KMS-11 (cell line): ENCODE measurements at regions not wholly inside any gene's neighbourhood (a gene's known extent, or its start where the extent isn't known, plus 50 kb on each side); places are given as distances from the start of the nearest gene placed in this dataset.

Source experiments
- H2AFZ ChIP-seq: fragments of 200-600 bp; sonication (generic); 2 replicates; pipeline ENCODE4 v1.6.1; 2016; ENCODE audit warnings: antibody characterized with exemption, mixed run types, low read depth
- H3K27ac ChIP-seq: fragments of 200-600 bp; sonication (generic); 2 replicates; pipeline ENCODE4 v1.6.1; 2016; ENCODE audit warnings: mild to moderate bottlenecking, mixed run types
- H3K27me3 ChIP-seq: fragments of 200-600 bp; sonication (generic); 2 replicates; pipeline ENCODE4 v1.6.1; 2017; ENCODE audit warnings: mild to moderate bottlenecking, low read depth, mixed run types, moderate library complexity; ENCODE audit not compliant: insufficient read depth
- H3K36me3 ChIP-seq: fragments of 200-600 bp; sonication (generic); 2 replicates; pipeline ENCODE4 v1.6.1; 2017; ENCODE audit warnings: mild to moderate bottlenecking, mixed run types; ENCODE audit not compliant: insufficient read depth
- H3K4me1 ChIP-seq: fragments of 200-600 bp; sonication (generic); 2 replicates; pipeline ENCODE4 v1.6.1; 2016; ENCODE audit warnings: mild to moderate bottlenecking, low read depth, mixed run types; ENCODE audit not compliant: poor library complexity, severe bottlenecking
- H3K4me2 ChIP-seq: fragments of 200-600 bp; sonication (generic); 2 replicates; pipeline ENCODE4 v1.7.0; 2016; ENCODE audit warnings: mild to moderate bottlenecking, mixed run types
- H3K4me3 ChIP-seq: fragments of 200-600 bp; sonication (generic); IDR thresholded peaks from 2 replicates; pipeline ENCODE4 v1.6.1; 2017; ENCODE audit warnings: low read depth, low read length, mixed read lengths; ENCODE audit not compliant: insufficient read depth
- H3K79me2 ChIP-seq: fragments of 200-600 bp; sonication (generic); 2 replicates; pipeline ENCODE4 v1.6.1; 2016; ENCODE audit warnings: low read depth, mixed run types; ENCODE audit not compliant: insufficient read depth
- H3K9ac ChIP-seq: fragments of 200-600 bp; sonication (generic); 2 replicates; pipeline ENCODE4 v1.6.1; 2016; ENCODE audit warnings: mild to moderate bottlenecking, mixed run types
- H4K20me1 ChIP-seq: fragments of 200-600 bp; sonication (generic); 2 replicates; pipeline ENCODE4 v1.6.1; 2016; ENCODE audit warnings: mild to moderate bottlenecking, mixed run types; ENCODE audit not compliant: insufficient read depth
- TF ChIP-seq, protein P1 (sequence below): fragments of 200-600 bp; sonication (generic); conservative IDR thresholded peaks from 2 replicates; pipeline ENCODE4 v1.6.1; 2017; ENCODE audit warnings: low read depth, mild to moderate bottlenecking, antibody characterized with exemption, low read length, moderate library complexity, mixed read lengths

DNA sequence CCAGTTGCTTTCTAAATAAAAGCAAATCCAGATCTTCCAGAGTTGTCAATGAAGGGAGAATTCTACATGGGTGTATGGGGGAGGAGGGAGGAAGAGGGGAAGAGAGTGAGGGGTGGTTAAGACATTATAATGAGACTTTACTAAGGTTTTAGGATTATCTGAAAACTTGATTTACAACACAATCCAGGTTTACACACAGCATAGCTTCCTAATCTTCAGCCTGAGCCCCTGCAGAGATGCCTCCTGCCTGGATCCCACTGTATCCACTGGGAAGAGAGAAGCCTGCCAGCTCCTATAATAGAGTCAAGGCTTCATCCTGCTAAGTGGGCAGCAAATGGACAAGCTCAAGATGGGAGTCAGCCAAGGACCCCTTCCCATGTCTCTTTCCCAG is 85.6 kb upstream of the KIT start:
- Histone ChIP-seq H3K4me2 (no peak overlapping the region), H3K4me1 (peaks cover 6% of the 10 kb centered on the region), H4K20me1 (no peaks in the 10 kb centered on the region), H3K27ac (no peak overlapping the region), H3K9ac (no peak overlapping the region), H3K27me3 (peaks cover 17% of the 10 kb centered on the region; the same call in 1 of the 2 replicates), H3K36me3 (no peaks in the 10 kb centered on the region), H3K4me3 (no peak overlapping the region), H3K79me2 (no peaks in the 10 kb centered on the region), H2AFZ (no peak overlapping the region)
- TF ChIP-seq, protein P1, sequence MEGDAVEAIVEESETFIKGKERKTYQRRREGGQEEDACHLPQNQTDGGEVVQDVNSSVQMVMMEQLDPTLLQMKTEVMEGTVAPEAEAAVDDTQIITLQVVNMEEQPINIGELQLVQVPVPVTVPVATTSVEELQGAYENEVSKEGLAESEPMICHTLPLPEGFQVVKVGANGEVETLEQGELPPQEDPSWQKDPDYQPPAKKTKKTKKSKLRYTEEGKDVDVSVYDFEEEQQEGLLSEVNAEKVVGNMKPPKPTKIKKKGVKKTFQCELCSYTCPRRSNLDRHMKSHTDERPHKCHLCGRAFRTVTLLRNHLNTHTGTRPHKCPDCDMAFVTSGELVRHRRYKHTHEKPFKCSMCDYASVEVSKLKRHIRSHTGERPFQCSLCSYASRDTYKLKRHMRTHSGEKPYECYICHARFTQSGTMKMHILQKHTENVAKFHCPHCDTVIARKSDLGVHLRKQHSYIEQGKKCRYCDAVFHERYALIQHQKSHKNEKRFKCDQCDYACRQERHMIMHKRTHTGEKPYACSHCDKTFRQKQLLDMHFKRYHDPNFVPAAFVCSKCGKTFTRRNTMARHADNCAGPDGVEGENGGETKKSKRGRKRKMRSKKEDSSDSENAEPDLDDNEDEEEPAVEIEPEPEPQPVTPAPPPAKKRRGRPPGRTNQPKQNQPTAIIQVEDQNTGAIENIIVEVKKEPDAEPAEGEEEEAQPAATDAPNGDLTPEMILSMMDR: no peak

DNA sequence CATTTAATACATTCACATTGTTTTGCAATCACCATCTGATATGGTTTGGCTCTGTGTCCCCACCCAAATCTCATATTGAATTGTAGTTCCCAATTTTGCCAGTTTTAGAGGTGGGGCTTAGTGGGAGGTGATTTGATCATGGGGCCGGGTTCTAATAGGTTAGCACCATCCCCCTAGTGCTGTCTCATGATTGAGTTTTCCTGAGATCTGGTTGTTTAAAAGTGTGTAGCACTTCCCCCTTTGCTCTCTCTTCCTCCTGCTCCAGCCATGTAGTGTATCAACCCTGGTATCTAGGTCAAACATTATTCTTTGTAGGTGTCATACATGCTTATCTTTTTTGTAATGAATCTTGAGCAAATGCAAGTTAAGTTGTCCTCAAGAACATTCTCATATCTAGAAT is 83.3 kb upstream of the KIT start:
- Histone ChIP-seq H3K27ac (no peak overlapping the region), H3K4me1 (no peaks in the 10 kb centered on the region), H3K4me3 (no peak overlapping the region), H3K4me2 (no peak overlapping the region), H3K9ac (no peak overlapping the region), H4K20me1 (no peaks in the 10 kb centered on the region), H3K79me2 (no peaks in the 10 kb centered on the region), H2AFZ (no peak overlapping the region), H3K27me3 (no peaks in the 10 kb centered on the region; the same call in 1 of the 2 replicates), H3K36me3 (no peaks in the 10 kb centered on the region)
- TF ChIP-seq, protein P1: no peak

DNA sequence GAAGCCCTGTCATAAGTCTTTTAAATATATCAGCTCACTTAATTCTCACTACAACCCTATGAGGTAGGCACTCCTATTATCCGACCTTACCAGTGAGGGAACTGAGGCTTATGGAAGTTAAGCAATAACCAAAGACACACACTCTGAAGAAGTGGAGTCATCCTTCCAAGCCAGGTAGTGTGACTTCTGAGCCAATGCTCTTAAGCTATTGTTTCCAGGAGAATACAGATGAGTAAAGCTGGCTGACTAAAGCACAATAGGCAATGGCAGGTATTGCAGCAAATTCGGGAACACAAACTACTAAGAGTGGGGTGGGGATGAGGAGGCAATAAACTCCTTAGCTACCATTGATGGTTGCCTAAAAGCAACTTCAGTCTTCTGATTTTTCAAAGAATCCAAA is 81.8 kb upstream of the KIT start:
- H2AFZ ChIP-seq: no peak overlapping the region
- no peaks in the 10 kb centered on the region for H3K27me3 ChIP-seq
- TF ChIP-seq, protein P1: no peak

DNA sequence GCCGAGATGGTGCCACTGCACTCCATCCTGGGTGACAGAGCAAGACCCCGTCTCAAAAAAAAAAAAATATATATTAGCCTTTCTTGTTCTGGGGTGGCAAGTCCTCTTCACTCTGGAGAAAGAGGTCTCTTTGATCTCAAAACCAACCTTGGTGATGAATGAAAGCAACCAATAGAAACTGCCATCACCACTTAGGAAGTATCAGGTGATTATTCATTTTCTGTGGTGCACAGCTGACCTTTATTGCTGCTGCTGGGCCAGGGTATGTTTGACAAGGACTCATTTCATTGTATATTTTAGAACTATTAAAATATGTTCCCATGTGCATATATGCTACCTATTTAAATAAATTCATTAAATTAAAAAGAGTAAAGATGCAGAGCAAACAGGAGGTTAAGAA is 76.0 kb upstream of the KIT start:
- Histone ChIP-seq H3K4me2 (no peak overlapping the region), H3K4me1 (no peaks in the 10 kb centered on the region), H3K9ac (no peak overlapping the region), H3K79me2 (no peaks in the 10 kb centered on the region), H3K27me3 (no peaks in the 10 kb centered on the region), H3K4me3 (no peak overlapping the region), H3K27ac (no peak overlapping the region), H2AFZ (no peak overlapping the region), H4K20me1 (no peaks in the 10 kb centered on the region), H3K36me3 (no peaks in the 10 kb centered on the region)
- TF ChIP-seq, protein P1: no peak

More for the DNA sequence above, 81.8 kb upstream of the KIT start:
- Histone ChIP-seq H3K79me2 (no peaks in the 10 kb centered on the region), H3K4me2 (no peak overlapping the region), H3K27ac (no peak overlapping the region), H3K4me1 (no peaks in the 10 kb centered on the region), H3K9ac (no peak overlapping the region), H3K36me3 (no peaks in the 10 kb centered on the region), H4K20me1 (no peaks in the 10 kb centered on the region), H3K4me3 (no peak overlapping the region)
